ENCODE measurements at regions not wholly inside any gene's neighbourhood (a gene's known extent, or its start where the extent isn't known, plus 50 kb on each side); places are given as distances from the start of the nearest gene placed in this dataset.

DNA sequence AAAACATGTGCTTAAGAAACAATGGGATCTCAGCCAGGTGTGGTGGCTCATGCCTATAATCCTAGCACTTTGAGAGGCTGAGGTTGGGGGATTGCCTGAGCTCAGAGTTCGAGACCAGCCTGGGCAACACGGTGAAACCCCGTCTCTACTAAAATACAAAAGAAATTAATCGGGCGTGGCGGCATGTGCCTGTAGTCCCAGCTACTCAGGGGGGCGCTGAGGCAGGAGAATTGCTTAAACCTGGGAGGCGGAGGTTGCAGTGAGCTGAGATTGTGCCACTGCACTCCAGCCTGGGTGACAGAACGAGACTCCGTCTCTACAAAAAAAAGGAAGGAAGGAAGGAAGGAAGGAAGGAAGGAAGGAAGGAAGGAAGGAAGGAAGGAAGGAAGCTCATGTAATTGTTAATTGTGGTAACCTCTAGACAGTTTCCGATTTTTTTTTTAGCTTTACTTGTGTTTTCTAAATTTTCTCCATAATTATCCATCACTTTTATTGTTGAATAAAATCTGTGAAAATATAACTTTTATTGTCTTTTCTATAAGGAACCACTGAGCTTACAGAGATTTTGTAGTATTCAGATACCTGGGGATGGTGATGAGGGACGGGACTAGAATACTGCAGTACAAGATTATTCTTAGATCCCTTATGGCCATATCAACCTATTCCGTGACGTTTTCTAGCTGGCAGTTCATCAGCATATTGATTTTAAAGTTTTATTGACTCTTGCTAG, 506.9 kb downstream of the NR2F2 start:
- no peak overlapping the region for H3K27ac ChIP-seq (ENCODE audit: low read depth, low read length)
- H3K27me3 ChIP-seq (ENCODE audit: control insufficient read depth, low read length): no peaks in the 10 kb centered on the region
- peaks cover 3% of the 10 kb centered on the region; the same call in 1 of the 2 replicates for H3K9me3 ChIP-seq (ENCODE audit: control insufficient read depth, insufficient read depth, low read length)
- H3K9me2 ChIP-seq (replicated peaks; ENCODE audit: control insufficient read depth, low read length): no peaks in the 10 kb centered on the region
- no peaks in the 10 kb centered on the region for H3K79me2 ChIP-seq (ENCODE audit: control insufficient read depth, low read length)
- H3K4me1 ChIP-seq (ENCODE audit: control insufficient read depth, low read length): no peaks in the 10 kb centered on the region
- H3K4me3 ChIP-seq (ENCODE audit: low read length): no peak overlapping the region
- H3K4me2 ChIP-seq (ENCODE audit: low read length): no peak overlapping the region
- H3F3A ChIP-seq (ENCODE audit: control insufficient read depth, insufficient read depth): no peaks in the 10 kb centered on the region
- no peak for TF ChIP-seq EZH2phosphoT487 (IDR thresholded peaks at IDR 0.05; ENCODE audit: borderline replicate concordance, low read length)
- TF ChIP-seq, protein P1, sequence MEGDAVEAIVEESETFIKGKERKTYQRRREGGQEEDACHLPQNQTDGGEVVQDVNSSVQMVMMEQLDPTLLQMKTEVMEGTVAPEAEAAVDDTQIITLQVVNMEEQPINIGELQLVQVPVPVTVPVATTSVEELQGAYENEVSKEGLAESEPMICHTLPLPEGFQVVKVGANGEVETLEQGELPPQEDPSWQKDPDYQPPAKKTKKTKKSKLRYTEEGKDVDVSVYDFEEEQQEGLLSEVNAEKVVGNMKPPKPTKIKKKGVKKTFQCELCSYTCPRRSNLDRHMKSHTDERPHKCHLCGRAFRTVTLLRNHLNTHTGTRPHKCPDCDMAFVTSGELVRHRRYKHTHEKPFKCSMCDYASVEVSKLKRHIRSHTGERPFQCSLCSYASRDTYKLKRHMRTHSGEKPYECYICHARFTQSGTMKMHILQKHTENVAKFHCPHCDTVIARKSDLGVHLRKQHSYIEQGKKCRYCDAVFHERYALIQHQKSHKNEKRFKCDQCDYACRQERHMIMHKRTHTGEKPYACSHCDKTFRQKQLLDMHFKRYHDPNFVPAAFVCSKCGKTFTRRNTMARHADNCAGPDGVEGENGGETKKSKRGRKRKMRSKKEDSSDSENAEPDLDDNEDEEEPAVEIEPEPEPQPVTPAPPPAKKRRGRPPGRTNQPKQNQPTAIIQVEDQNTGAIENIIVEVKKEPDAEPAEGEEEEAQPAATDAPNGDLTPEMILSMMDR (IDR thresholded peaks at IDR 0.05; ENCODE audit: low read depth, low read length, poor library complexity, severe bottlenecking): no peak
- H3K36me3 ChIP-seq (ENCODE audit: control insufficient read depth, low read length): no peaks in the 10 kb centered on the region
- no peaks in the 10 kb centered on the region for H4K20me1 ChIP-seq (ENCODE audit: control insufficient read depth, insufficient read depth, low read depth, low read length)

GRCh38 chr15:96838081-96838480, 507.6 kb downstream of the NR2F2 start:
- Histone ChIP-seq H3K4me2 (ENCODE audit: low read length) (no peak overlapping the region), H3K27ac (ENCODE audit: low read depth, low read length) (no peak overlapping the region), H3K4me1 (ENCODE audit: control insufficient read depth, low read length) (no peaks in the 10 kb centered on the region), H3K27me3 (ENCODE audit: control insufficient read depth, low read length) (no peaks in the 10 kb centered on the region), H3K79me2 (ENCODE audit: control insufficient read depth, low read length) (no peaks in the 10 kb centered on the region), H3K4me3 (ENCODE audit: low read length) (no peak overlapping the region), H3K9me3 (ENCODE audit: control insufficient read depth, insufficient read depth, low read length) (peaks cover 3% of the 10 kb centered on the region; the same call in 1 of the 2 replicates), H3K36me3 (ENCODE audit: control insufficient read depth, low read length) (no peaks in the 10 kb centered on the region), H3K9me2 (replicated peaks; ENCODE audit: control insufficient read depth, low read length) (no peaks in the 10 kb centered on the region), H3F3A (ENCODE audit: control insufficient read depth, insufficient read depth) (no peaks in the 10 kb centered on the region), H4K20me1 (ENCODE audit: control insufficient read depth, insufficient read depth, low read depth, low read length) (no peaks in the 10 kb centered on the region)
- TF ChIP-seq EZH2phosphoT487 (IDR thresholded peaks at IDR 0.05; ENCODE audit: borderline replicate concordance, low read length): no peak
- TF ChIP-seq, protein P1 (IDR thresholded peaks at IDR 0.05; ENCODE audit: low read depth, low read length, poor library complexity, severe bottlenecking): no peak

DNA sequence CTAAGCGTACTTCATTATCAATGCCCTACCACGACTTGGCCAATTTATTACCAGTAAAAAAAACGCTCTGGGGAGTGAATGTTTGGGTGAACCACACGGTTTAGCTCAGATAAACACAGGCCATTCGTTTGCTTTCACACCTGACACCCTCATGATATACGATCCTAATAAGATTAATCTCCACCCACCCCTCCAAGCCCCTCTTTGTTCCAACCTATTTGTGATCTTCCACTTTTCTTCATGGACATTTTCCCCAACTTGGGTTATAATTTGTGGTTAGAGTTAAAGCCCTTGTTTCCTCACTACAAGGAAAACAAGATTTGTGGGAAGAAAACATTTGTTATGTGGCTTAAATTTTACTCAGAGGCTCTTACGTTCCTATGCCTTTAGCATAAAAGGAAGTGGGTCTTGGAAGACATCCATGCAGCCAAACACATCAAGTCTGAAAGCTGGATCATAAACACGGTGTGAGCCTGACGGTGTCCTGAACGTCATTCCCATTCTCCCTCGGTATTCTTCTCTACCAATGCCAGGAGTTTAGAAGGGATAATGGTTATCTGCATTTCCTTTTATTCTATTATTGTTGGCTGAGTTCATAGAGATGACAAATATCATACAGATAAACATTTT, 518.9 kb downstream of the NR2F2 start:
- Histone ChIP-seq H3K27me3 (ENCODE audit: control insufficient read depth, low read length) (no peaks in the 10 kb centered on the region), H3K9me2 (replicated peaks; ENCODE audit: control insufficient read depth, low read length) (no peaks in the 10 kb centered on the region), H3K79me2 (ENCODE audit: control insufficient read depth, low read length) (no peaks in the 10 kb centered on the region), H3K27ac (ENCODE audit: low read depth, low read length) (no peak overlapping the region), H3K4me3 (ENCODE audit: low read length) (no peak overlapping the region), H3K4me2 (ENCODE audit: low read length) (no peak overlapping the region), H3F3A (ENCODE audit: control insufficient read depth, insufficient read depth) (no peaks in the 10 kb centered on the region), H4K20me1 (ENCODE audit: control insufficient read depth, insufficient read depth, low read depth, low read length) (no peaks in the 10 kb centered on the region), H3K36me3 (ENCODE audit: control insufficient read depth, low read length) (no peaks in the 10 kb centered on the region), H3K9me3 (ENCODE audit: control insufficient read depth, insufficient read depth, low read length) (no peaks in the 10 kb centered on the region), H3K4me1 (ENCODE audit: control insufficient read depth, low read length) (no peaks in the 10 kb centered on the region)
- TF ChIP-seq EZH2phosphoT487 (IDR thresholded peaks at IDR 0.05; ENCODE audit: borderline replicate concordance, low read length): no peak
- TF ChIP-seq, protein P1 (IDR thresholded peaks at IDR 0.05; ENCODE audit: low read depth, low read length, poor library complexity, severe bottlenecking): no peak
